K562 (cell line): ENCODE measurements at regions not wholly inside any gene's neighbourhood (a gene's known extent, or its start where the extent isn't known, plus 50 kb on each side); places are given as distances from the start of the nearest gene placed in this dataset.

ENCODE experiments used
- ATAC-seq: fragments of 200-7000 bp; cut with Tn5 transposase; 3 replicates; pipeline ENCODE4 v1.9.1; 2020; ENCODE audit warnings: moderate library complexity
- BruUV-seq: library from RNA; stranded (reverse); fragments of 400-500 nt; replicated peaks from 2 replicates; lab custom pipeline; 2021; lab: Mats Ljungman, UMichigan
- CTCF ChIA-PET: fragments of 300-600 bp; formaldehyde crosslinking; extraction: SDS; loops from one replicate; lab custom pipeline; 2021; ENCODE audit warnings: low intra/inter-chr PET ratio; lab: Yijun Ruan, JAX
- POLR2A ChIA-PET: fragments of 300-600, 350-650 bp; sonication (Branson Sonifier 250); formaldehyde crosslinking; extraction: SDS; loops from one replicate; lab custom pipeline; 2021; ENCODE audit warnings: antibody characterized with exemption, inconsistent platforms; lab: Yijun Ruan, JAX
- DNase-seq, 4 experiments: peaks; one replicate each; pipeline versions ENCODE4 v3.0.0 to v3.0.0-alpha.2; 2011 to 2018; ENCODE audit warnings: low spot score in 3 of 4, mixed read lengths in 3 of 4; ENCODE audit errors: extremely low read depth in 1 of 4
- FAIRE-seq: peaks from 2 replicates; lab custom pipeline; 2011; peaks lifted over from hg19 to GRCh38; lab: Jason Lieb, UNC
- H2AFZ ChIP-seq: 2 replicates; pipeline ENCODE4 v1.6.0; 2011; ENCODE audit warnings: low read depth, low read length, control low read depth, inconsistent platforms
- H3K27ac ChIP-seq: fragments of 200-600 bp; 3 replicates; pipeline ENCODE4 v1.8.0; 2011; ENCODE audit warnings: low read depth, mild to moderate bottlenecking, control low read depth, inconsistent platforms, low read length, moderate library complexity, mixed read lengths; ENCODE audit errors: extremely low read depth
- H3K27me3 ChIP-seq, 2 experiments: fragments of 300-600 bp in 1 of 2; 2 replicates in 1 of 2; 3 replicates in 1 of 2; pipeline versions ENCODE4 v1.6.0 to v1.8.0; 2011; ENCODE audit warnings: inconsistent platforms in 2 of 2, low read length in 2 of 2, mild to moderate bottlenecking in 1 of 2, mixed read lengths in 1 of 2, moderate library complexity in 1 of 2; ENCODE audit not compliant: control insufficient read depth in 2 of 2, insufficient read depth in 2 of 2
- H3K36me3 ChIP-seq: fragments of 300-600 bp; 3 replicates; pipeline ENCODE4 v1.8.0; 2011; ENCODE audit warnings: mild to moderate bottlenecking, low read length, inconsistent platforms; ENCODE audit not compliant: control insufficient read depth, insufficient read depth
- H3K4me1 ChIP-seq, 2 experiments: fragments of 200-600 bp in 1 of 2; replicated peaks in 1 of 2; 2 replicates in 1 of 2; 3 replicates in 1 of 2; pipeline versions ENCODE4 v1.5.1 to v1.8.0; 2011; ENCODE audit warnings: inconsistent platforms in 2 of 2, low read length in 2 of 2, mild to moderate bottlenecking in 1 of 2, mixed read lengths in 1 of 2, moderate library complexity in 1 of 2; ENCODE audit not compliant: control insufficient read depth in 2 of 2, insufficient read depth in 2 of 2
- H3K4me2 ChIP-seq: 2 replicates; pipeline ENCODE4 v1.6.1; 2011; ENCODE audit warnings: low read length, control low read depth, inconsistent platforms, mixed read lengths; ENCODE audit not compliant: insufficient read depth
- H3K4me3 ChIP-seq: fragments of 200-600 bp; sonication (generic), shearing (Covaris generic); 2 replicates; pipeline ENCODE4 v1.5.1; 2016; ENCODE audit warnings: control low read depth, inconsistent platforms
- H3K79me2 ChIP-seq: fragments of 200-600 bp; 3 replicates; pipeline ENCODE4 v1.8.0; 2011; ENCODE audit warnings: low read length, inconsistent platforms; ENCODE audit not compliant: control insufficient read depth, insufficient read depth
- H3K9ac ChIP-seq, 2 experiments: 2 replicates each; pipeline versions ENCODE4 v1.6.0 to v1.6.1; 2011; ENCODE audit warnings: low read depth in 2 of 2, low read length in 2 of 2, control low read depth in 1 of 2, inconsistent platforms in 1 of 2, mild to moderate bottlenecking in 1 of 2, mixed read lengths in 1 of 2; ENCODE audit not compliant: insufficient read depth in 1 of 2
- H3K9me1 ChIP-seq: one replicate; pipeline ENCODE4 v1.6.0; 2011; ENCODE audit warnings: inconsistent platforms, mild to moderate bottlenecking, low read length, moderate library complexity; ENCODE audit not compliant: control insufficient read depth, insufficient read depth
- H3K9me3 ChIP-seq: replicated peaks from 2 replicates; pipeline ENCODE4 v1.5.1; 2011; ENCODE audit warnings: low read depth, low read length, inconsistent platforms; ENCODE audit not compliant: control insufficient read depth, insufficient read depth
- H4K20me1 ChIP-seq: replicated peaks from 2 replicates; pipeline ENCODE4 v1.6.1; 2011; ENCODE audit warnings: low read length, inconsistent platforms, mixed read lengths; ENCODE audit not compliant: control insufficient read depth, insufficient read depth
- ATF1 ChIP-seq, 2 experiments: fragments of 450-650 bp in 1 of 2; IDR thresholded peaks; 2 replicates each; pipeline ENCODE4 v1.6.1; 2016; ENCODE audit warnings: missing compliant biosample characterization in 1 of 2, missing genetic modification characterization in 1 of 2
- ATF7 ChIP-seq: fragments of 450-650 bp; IDR thresholded peaks from 2 replicates; pipeline ENCODE4 v1.7.1; 2014; ENCODE audit warnings: mild to moderate bottlenecking, moderate library complexity
- ELF2 ChIP-seq: fragments of 250-450 bp; sonication (Bioruptor Pico); IDR thresholded peaks from 2 replicates; pipeline ENCODE4 v1.5.0; 2021; ENCODE audit warnings: mild to moderate bottlenecking
- ETS2 ChIP-seq: IDR thresholded peaks from 2 replicates; pipeline ENCODE4 v1.6.1; 2016; ENCODE audit warnings: borderline replicate concordance, missing genetic modification characterization, mild to moderate bottlenecking, moderate library complexity, missing compliant biosample characterization; ENCODE audit not compliant: poor library complexity, severe bottlenecking
- NR4A1 ChIP-seq, 2 experiments: fragments of 250-450 bp in 1 of 2; fragments of 450-650 bp in 1 of 2; sonication (Bioruptor Pico) in 1 of 2; IDR thresholded peaks; 2 replicates each; pipeline versions ENCODE4 v1.4.0 to v1.6.1; 2016 to 2020; ENCODE audit warnings: mild to moderate bottlenecking in 2 of 2, missing compliant biosample characterization in 1 of 2, missing genetic modification characterization in 1 of 2, moderate library complexity in 1 of 2
- RBM22 ChIP-seq: fragments of 200-400 bp; formaldehyde crosslinking; IDR thresholded peaks from 2 replicates; pipeline ENCODE4 v1.6.1; 2018; ENCODE audit warnings: low read length, low read depth; ENCODE audit not compliant: poor library complexity, severe bottlenecking
- RFX1 ChIP-seq: fragments of 450-650 bp; IDR thresholded peaks from 2 replicates; pipeline ENCODE4 v1.6.1; 2016; ENCODE audit warnings: mild to moderate bottlenecking, moderate library complexity
- ZNF57 ChIP-seq: fragments of 450-650 bp; formaldehyde crosslinking; IDR thresholded peaks from 2 replicates; pipeline ENCODE4 v1.4.0; 2020; ENCODE audit warnings: mild to moderate bottlenecking, moderate library complexity
- WGBS: fragments of 100-300 bp; shearing (Covaris generic); methylation state at CpG from one replicate; pipeline ENCODE4 v1.1.6; 2016; ENCODE audit warnings: low coverage, mixed read lengths; ENCODE audit not compliant: insufficient coverage; ENCODE audit errors: missing lambda C conversion rate; 5-methylcytosine and 5-hydroxymethylcytosine counted together
- in situ Hi-C: fragments of 300-500 bp; cut with MboI; formaldehyde crosslinking; loops from 4 replicates; pipeline ENCODE4 v1.15.0; 2018; ENCODE audit warnings: inconsistent platforms, mixed read lengths
- intact Hi-C: fragments of 100-400 bp; cut with micrococcal nuclease; formaldehyde crosslinking; loops from 2 replicates; pipeline ENCODE4 v1.14.2; 2022
- TF ChIP-seq, protein P1 (sequence below), 2 experiments: fragments of 450-650 bp in 1 of 2; sonication (generic) in 1 of 2; formaldehyde crosslinking in 1 of 2; IDR thresholded peaks in 1 of 2; conservative IDR thresholded peaks in 1 of 2; 2 replicates each; pipeline versions ENCODE4 v1.6.1 to v1.8.1; 2016 to 2023; ENCODE audit warnings: mild to moderate bottlenecking in 2 of 2, moderate library complexity in 2 of 2, inconsistent platforms in 1 of 2, missing genetic modification reagents in 1 of 2
- TF ChIP-seq, protein P2 (sequence below): fragments of 150-350 bp; IDR thresholded peaks from 2 replicates; pipeline ENCODE4 v1.6.1; 2014; ENCODE audit warnings: low read depth, mild to moderate bottlenecking, low read length, borderline replicate concordance
- TF ChIP-seq, protein P3 (sequence below): fragments of 450-650 bp; formaldehyde crosslinking; IDR thresholded peaks from 2 replicates; pipeline ENCODE4 v1.4.0; 2022; ENCODE audit warnings: mild to moderate bottlenecking, moderate library complexity

DNA sequence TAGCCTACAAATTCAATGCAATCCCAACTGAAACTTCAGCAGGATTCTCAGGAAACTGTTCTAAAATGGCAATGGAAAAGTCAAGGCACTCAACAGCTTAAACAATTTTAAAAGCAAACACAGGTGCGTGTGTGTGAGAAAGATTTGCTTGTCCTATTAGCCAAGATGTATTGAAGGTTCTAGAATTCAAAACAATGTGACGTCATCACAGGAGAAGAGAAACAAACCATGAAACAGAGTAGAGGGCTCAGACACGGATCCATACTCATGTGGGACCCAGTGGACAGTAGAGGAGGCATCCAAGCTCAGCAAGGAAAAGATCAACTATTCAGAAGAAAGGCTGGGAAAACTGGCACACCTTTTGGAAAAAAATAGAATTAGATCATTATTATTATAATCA lies 152.8 kb upstream of the DHRS4 start:
- WGBS, result 0% methylated on average over 3 of the region's 3 CpGs
- no TSS peak for BruUV-seq
- H3K36me3 ChIP-seq, result no peaks in the 10 kb centered on the region
- H3K4me1 ChIP-seq, result no peaks in the 10 kb centered on the region
- H4K20me1 ChIP-seq, result no peaks in the 10 kb centered on the region
- TF ChIP-seq, protein P1, sequence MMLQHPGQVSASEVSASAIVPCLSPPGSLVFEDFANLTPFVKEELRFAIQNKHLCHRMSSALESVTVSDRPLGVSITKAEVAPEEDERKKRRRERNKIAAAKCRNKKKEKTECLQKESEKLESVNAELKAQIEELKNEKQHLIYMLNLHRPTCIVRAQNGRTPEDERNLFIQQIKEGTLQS (IDR thresholded peaks at IDR 0.05), result peak; percentile 57; the same call in 1 of the 2 replicates
- TF ChIP-seq, protein P1 (CRISPR knock-in tag; conservative IDR thresholded peaks at IDR 0.05), result no peak
- TF ChIP-seq RFX1 (no peak), NR4A1 (CRISPR knock-in tag; IDR thresholded peaks at IDR 0.05) (no peak), NR4A1 (tag; IDR thresholded peaks at IDR 0.05) (no peak), ELF2 (CRISPR knock-in tag) (no peak), ETS2 (no peak), ZNF57 (CRISPR knock-in tag) (no peak), ATF7 (peak; percentile 40; the same call in 1 of the 2 replicates), RBM22 (no peak), ATF1 (CRISPR knock-in tag; IDR thresholded peaks at IDR 0.05) (no peak), ATF1 (tag; IDR thresholded peaks at IDR 0.05) (peak; percentile 43; the same call in 1 of the 2 replicates)
- TF ChIP-seq, protein P2, sequence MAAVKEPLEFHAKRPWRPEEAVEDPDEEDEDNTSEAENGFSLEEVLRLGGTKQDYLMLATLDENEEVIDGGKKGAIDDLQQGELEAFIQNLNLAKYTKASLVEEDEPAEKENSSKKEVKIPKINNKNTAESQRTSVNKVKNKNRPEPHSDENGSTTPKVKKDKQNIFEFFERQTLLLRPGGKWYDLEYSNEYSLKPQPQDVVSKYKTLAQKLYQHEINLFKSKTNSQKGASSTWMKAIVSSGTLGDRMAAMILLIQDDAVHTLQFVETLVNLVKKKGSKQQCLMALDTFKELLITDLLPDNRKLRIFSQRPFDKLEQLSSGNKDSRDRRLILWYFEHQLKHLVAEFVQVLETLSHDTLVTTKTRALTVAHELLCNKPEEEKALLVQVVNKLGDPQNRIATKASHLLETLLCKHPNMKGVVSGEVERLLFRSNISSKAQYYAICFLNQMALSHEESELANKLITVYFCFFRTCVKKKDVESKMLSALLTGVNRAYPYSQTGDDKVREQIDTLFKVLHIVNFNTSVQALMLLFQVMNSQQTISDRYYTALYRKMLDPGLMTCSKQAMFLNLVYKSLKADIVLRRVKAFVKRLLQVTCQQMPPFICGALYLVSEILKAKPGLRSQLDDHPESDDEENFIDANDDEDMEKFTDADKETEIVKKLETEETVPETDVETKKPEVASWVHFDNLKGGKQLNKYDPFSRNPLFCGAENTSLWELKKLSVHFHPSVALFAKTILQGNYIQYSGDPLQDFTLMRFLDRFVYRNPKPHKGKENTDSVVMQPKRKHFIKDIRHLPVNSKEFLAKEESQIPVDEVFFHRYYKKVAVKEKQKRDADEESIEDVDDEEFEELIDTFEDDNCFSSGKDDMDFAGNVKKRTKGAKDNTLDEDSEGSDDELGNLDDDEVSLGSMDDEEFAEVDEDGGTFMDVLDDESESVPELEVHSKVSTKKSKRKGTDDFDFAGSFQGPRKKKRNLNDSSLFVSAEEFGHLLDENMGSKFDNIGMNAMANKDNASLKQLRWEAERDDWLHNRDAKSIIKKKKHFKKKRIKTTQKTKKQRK, result no peak
- TF ChIP-seq, protein P3, sequence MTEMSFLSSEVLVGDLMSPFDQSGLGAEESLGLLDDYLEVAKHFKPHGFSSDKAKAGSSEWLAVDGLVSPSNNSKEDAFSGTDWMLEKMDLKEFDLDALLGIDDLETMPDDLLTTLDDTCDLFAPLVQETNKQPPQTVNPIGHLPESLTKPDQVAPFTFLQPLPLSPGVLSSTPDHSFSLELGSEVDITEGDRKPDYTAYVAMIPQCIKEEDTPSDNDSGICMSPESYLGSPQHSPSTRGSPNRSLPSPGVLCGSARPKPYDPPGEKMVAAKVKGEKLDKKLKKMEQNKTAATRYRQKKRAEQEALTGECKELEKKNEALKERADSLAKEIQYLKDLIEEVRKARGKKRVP (CRISPR knock-in tag), result no peak
- no peak overlapping the region for H3K4me3 ChIP-seq
- in situ Hi-C loops, result no loop called here
- H2AFZ ChIP-seq, result no peak overlapping the region
- H3K27me3 ChIP-seq, result no peaks in the 10 kb centered on the region
- no peak overlapping the region for H3K9ac ChIP-seq
- H3K4me2 ChIP-seq, result no peak overlapping the region
- H3K79me2 ChIP-seq, result no peaks in the 10 kb centered on the region
- DNase-seq (no peak), FAIRE-seq (no peak), ATAC-seq (no peak)
- intact Hi-C loops, result no loop called here
- no peaks in the 10 kb centered on the region for H3K9me3 ChIP-seq
- H3K27ac ChIP-seq, result no peak overlapping the region
- CTCF ChIA-PET, result no interaction called here
- POLR2A ChIA-PET, result no interaction called here
- H3K9me1 ChIP-seq, result no peaks in the 10 kb centered on the region
